ENCODE measurements at regions not wholly inside any gene's neighbourhood (a gene's known extent, or its start where the extent isn't known, plus 50 kb on each side); places are given as distances from the start of the nearest gene placed in this dataset.

- no peak overlapping the region for H3K27ac ChIP-seq
Observed at GRCh38 chrX:42432552-42432951, 345.4 kb downstream of the PPP1R2C start.

GRCh38 chrX:42422961-42423360 lies 355.0 kb downstream of the PPP1R2C start:
- no peak overlapping the region for H3K27ac ChIP-seq
- TF ChIP-seq CTCF (conservative IDR thresholded peaks at IDR 0.05) = no peak

More at GRCh38 chrX:42432552-42432951, 345.4 kb downstream of the PPP1R2C start:
- TF ChIP-seq CTCF (conservative IDR thresholded peaks at IDR 0.05) = no peak

GRCh38 chrX:42420426-42420825 lies 357.5 kb downstream of the PPP1R2C start:
- TF ChIP-seq CTCF (conservative IDR thresholded peaks at IDR 0.05) = no peak
- no peak overlapping the region for H3K27ac ChIP-seq

- no peak for TF ChIP-seq CTCF (conservative IDR thresholded peaks at IDR 0.05)
Observed at GRCh38 chrX:42415636-42416035, 362.3 kb downstream of the PPP1R2C start.

GRCh38 chrX:42414057-42414456 lies 363.9 kb downstream of the PPP1R2C start:
- no peak overlapping the region for H3K27ac ChIP-seq
- TF ChIP-seq CTCF (conservative IDR thresholded peaks at IDR 0.05) = no peak

More at GRCh38 chrX:42415636-42416035, 362.3 kb downstream of the PPP1R2C start:
- no peak overlapping the region for H3K27ac ChIP-seq

- H3K27ac ChIP-seq = no peak overlapping the region
- TF ChIP-seq CTCF (conservative IDR thresholded peaks at IDR 0.05) = no peak
Observed at GRCh38 chrX:42399632-42400024, 378.3 kb downstream of the PPP1R2C start.

GRCh38 chrX:42398967-42399631 lies 378.9 kb downstream of the PPP1R2C start:
- H3K27ac ChIP-seq = no peak overlapping the region
- TF ChIP-seq CTCF (conservative IDR thresholded peaks at IDR 0.05) = no peak

All from VCaP (cell line).